ENCODE measurements at regions not wholly inside any gene's neighbourhood (a gene's known extent, or its start where the extent isn't known, plus 50 kb on each side); places are given as distances from the start of the nearest gene placed in this dataset.

DNA sequence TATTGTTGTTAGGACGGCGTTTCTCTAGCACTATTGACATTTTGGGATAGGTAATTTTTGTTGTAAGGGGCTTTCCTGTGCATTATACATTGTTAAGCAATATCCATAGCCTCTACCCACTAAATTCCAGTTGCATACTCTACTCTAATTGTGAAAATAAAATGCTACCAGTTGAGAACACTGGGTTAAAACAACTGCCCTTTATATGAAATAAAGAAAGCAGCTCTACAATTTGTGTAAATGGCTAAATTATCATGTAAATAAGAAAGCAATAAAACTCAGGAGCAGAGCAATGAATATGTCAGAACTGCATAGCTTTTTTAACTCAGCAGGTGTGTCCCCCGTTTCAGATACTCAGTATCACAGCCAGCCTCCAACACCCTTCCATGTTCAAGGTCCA, 812.7 kb upstream of the NRXN1 start:
- Histone ChIP-seq H4K20me1 (replicated peaks; ENCODE audit: insufficient read depth) (no peaks in the 10 kb centered on the region), H3K4me1 (ENCODE audit: insufficient read depth) (peaks cover 13% of the 10 kb centered on the region; the same call in 1 of the 2 replicates), H3K36me3 (ENCODE audit: insufficient read depth) (no peaks in the 10 kb centered on the region), H3K4me3 (no peak overlapping the region), H3F3A (replicated peaks; ENCODE audit: low read depth) (no peaks in the 10 kb centered on the region), H3K4me2 (peak overlapping the region; percentile 8; the same call in 1 of the 2 replicates), H2AFZ (no peak overlapping the region), H3K27ac (ENCODE audit: low read depth) (no peak overlapping the region), H3K27me3 (ENCODE audit: insufficient read depth) (no peaks in the 10 kb centered on the region), H3K9me2 (ENCODE audit: insufficient read depth) (peaks cover 4% of the 10 kb centered on the region; the same call in 1 of the 2 replicates), H3K79me2 (replicated peaks; ENCODE audit: insufficient read depth) (no peaks in the 10 kb centered on the region)
- no peak for TF ChIP-seq CREB1 (CRISPR knock-in tag; IDR thresholded peaks at IDR 0.05; ENCODE audit: low read depth)
- peak; percentile 35; the same call in 1 of the 2 replicates for TF ChIP-seq NANOG (IDR thresholded peaks at IDR 0.05; ENCODE audit: borderline replicate concordance)
- no peaks in the 10 kb centered on the region for H3K27me3 Mint-ChIP-seq (ENCODE audit: insufficient read depth, low read depth, poor library complexity)
- peaks cover 12% of the 10 kb centered on the region for H3K4me1 Mint-ChIP-seq
- H3K4me3 Mint-ChIP-seq, result no peak overlapping the region
- no peak overlapping the region for H3K27ac Mint-ChIP-seq
- no peak for ATAC-seq
- no peak for DNase-seq (ENCODE audit: low spot score)
- 0 out of 3 replicates have a peak, but pooled peaks cover 4% of the 10 kb centered on the region for H3K36me3 Mint-ChIP-seq (ENCODE audit: low read depth)
- no peaks in the 10 kb centered on the region; the same call in 2 of the 3 replicates for H3K9me3 Mint-ChIP-seq

DNA sequence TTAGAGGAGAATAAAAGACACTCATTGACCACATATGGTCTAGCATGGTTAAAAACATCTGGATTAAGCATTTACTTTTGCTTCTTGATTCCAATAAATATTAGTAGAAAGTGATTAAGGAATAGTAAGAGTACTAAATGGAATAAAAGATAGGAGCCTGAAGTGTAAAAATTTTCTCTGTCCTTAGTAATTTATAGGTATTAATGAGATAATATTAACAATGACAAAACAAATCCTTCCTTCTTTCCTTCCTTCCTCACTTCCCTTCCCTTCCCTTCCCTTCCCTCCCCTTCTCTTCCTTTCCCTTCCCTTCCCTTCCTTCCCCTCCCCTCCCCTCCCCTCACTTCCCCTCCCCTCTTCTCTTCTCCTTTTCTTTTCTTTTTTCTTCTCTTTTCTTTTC, 797.5 kb upstream of the NRXN1 start:
- Histone ChIP-seq H2AFZ (no peak overlapping the region), H3K79me2 (replicated peaks; ENCODE audit: insufficient read depth) (no peaks in the 10 kb centered on the region), H3K36me3 (ENCODE audit: insufficient read depth) (no peaks in the 10 kb centered on the region), H3F3A (replicated peaks; ENCODE audit: low read depth) (no peaks in the 10 kb centered on the region), H3K4me1 (ENCODE audit: insufficient read depth) (no peaks in the 10 kb centered on the region), H3K4me2 (no peak overlapping the region), H3K27ac (ENCODE audit: low read depth) (no peak overlapping the region), H3K9me2 (ENCODE audit: insufficient read depth) (no peaks in the 10 kb centered on the region), H4K20me1 (replicated peaks; ENCODE audit: insufficient read depth) (no peaks in the 10 kb centered on the region), H3K27me3 (ENCODE audit: insufficient read depth) (no peaks in the 10 kb centered on the region), H3K4me3 (no peak overlapping the region)
- no peak for DNase-seq (ENCODE audit: low spot score)
- Mint-ChIP-seq H3K4me1 (no peaks in the 10 kb centered on the region), H3K4me3 (no peak overlapping the region), H3K27me3 (ENCODE audit: insufficient read depth, low read depth, poor library complexity) (no peaks in the 10 kb centered on the region), H3K27ac (no peak overlapping the region), H3K36me3 (ENCODE audit: low read depth) (no peaks in the 10 kb centered on the region), H3K9me3 (no peaks in the 10 kb centered on the region)
- no peak for ATAC-seq
- TF ChIP-seq JUNB (IDR thresholded peaks at IDR 0.05; ENCODE audit: unreplicated experiment), result no peak
- TF ChIP-seq, protein P1, sequence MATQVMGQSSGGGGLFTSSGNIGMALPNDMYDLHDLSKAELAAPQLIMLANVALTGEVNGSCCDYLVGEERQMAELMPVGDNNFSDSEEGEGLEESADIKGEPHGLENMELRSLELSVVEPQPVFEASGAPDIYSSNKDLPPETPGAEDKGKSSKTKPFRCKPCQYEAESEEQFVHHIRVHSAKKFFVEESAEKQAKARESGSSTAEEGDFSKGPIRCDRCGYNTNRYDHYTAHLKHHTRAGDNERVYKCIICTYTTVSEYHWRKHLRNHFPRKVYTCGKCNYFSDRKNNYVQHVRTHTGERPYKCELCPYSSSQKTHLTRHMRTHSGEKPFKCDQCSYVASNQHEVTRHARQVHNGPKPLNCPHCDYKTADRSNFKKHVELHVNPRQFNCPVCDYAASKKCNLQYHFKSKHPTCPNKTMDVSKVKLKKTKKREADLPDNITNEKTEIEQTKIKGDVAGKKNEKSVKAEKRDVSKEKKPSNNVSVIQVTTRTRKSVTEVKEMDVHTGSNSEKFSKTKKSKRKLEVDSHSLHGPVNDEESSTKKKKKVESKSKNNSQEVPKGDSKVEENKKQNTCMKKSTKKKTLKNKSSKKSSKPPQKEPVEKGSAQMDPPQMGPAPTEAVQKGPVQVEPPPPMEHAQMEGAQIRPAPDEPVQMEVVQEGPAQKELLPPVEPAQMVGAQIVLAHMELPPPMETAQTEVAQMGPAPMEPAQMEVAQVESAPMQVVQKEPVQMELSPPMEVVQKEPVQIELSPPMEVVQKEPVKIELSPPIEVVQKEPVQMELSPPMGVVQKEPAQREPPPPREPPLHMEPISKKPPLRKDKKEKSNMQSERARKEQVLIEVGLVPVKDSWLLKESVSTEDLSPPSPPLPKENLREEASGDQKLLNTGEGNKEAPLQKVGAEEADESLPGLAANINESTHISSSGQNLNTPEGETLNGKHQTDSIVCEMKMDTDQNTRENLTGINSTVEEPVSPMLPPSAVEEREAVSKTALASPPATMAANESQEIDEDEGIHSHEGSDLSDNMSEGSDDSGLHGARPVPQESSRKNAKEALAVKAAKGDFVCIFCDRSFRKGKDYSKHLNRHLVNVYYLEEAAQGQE (IDR thresholded peaks at IDR 0.05; ENCODE audit: unreplicated experiment), result no peak
- no peak for TF ChIP-seq ZNF114 (CRISPR knock-in tag; IDR thresholded peaks at IDR 0.05)
- TF ChIP-seq EZH2 (IDR thresholded peaks at IDR 0.05; ENCODE audit: low read depth, unreplicated experiment), result no peak
- TF ChIP-seq, protein P2, sequence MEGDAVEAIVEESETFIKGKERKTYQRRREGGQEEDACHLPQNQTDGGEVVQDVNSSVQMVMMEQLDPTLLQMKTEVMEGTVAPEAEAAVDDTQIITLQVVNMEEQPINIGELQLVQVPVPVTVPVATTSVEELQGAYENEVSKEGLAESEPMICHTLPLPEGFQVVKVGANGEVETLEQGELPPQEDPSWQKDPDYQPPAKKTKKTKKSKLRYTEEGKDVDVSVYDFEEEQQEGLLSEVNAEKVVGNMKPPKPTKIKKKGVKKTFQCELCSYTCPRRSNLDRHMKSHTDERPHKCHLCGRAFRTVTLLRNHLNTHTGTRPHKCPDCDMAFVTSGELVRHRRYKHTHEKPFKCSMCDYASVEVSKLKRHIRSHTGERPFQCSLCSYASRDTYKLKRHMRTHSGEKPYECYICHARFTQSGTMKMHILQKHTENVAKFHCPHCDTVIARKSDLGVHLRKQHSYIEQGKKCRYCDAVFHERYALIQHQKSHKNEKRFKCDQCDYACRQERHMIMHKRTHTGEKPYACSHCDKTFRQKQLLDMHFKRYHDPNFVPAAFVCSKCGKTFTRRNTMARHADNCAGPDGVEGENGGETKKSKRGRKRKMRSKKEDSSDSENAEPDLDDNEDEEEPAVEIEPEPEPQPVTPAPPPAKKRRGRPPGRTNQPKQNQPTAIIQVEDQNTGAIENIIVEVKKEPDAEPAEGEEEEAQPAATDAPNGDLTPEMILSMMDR (conservative IDR thresholded peaks at IDR 0.05; ENCODE audit: low read depth in 2 of 2), result no peak
- no peak for TF ChIP-seq STAT1 (IDR thresholded peaks at IDR 0.05; ENCODE audit: unreplicated experiment)
- TF ChIP-seq NANOG (IDR thresholded peaks at IDR 0.05; ENCODE audit: borderline replicate concordance), result no peak
- TF ChIP-seq CREB1 (CRISPR knock-in tag; IDR thresholded peaks at IDR 0.05; ENCODE audit: low read depth), result no peak
- TF ChIP-seq POLR2AphosphoS5 (IDR thresholded peaks at IDR 0.05; ENCODE audit: low read depth), result no peak
- TF ChIP-seq ZNF331 (CRISPR knock-in tag; IDR thresholded peaks at IDR 0.05; ENCODE audit: low read depth), result no peak
- TF ChIP-seq, protein P3, sequence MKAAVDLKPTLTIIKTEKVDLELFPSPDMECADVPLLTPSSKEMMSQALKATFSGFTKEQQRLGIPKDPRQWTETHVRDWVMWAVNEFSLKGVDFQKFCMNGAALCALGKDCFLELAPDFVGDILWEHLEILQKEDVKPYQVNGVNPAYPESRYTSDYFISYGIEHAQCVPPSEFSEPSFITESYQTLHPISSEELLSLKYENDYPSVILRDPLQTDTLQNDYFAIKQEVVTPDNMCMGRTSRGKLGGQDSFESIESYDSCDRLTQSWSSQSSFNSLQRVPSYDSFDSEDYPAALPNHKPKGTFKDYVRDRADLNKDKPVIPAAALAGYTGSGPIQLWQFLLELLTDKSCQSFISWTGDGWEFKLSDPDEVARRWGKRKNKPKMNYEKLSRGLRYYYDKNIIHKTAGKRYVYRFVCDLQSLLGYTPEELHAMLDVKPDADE (IDR thresholded peaks at IDR 0.05), result no peak

All from GM23338 (cell line).